NCI-H526 (cell line): ENCODE measurements at regions not wholly inside any gene's neighbourhood (a gene's known extent, or its start where the extent isn't known, plus 50 kb on each side); places are given as distances from the start of the nearest gene placed in this dataset.

Source experiments
- DNase-seq, 2 experiments: peaks; one replicate each; lab custom pipeline; 2025; lab: John Stamatoyannopoulos, UW

DNA sequence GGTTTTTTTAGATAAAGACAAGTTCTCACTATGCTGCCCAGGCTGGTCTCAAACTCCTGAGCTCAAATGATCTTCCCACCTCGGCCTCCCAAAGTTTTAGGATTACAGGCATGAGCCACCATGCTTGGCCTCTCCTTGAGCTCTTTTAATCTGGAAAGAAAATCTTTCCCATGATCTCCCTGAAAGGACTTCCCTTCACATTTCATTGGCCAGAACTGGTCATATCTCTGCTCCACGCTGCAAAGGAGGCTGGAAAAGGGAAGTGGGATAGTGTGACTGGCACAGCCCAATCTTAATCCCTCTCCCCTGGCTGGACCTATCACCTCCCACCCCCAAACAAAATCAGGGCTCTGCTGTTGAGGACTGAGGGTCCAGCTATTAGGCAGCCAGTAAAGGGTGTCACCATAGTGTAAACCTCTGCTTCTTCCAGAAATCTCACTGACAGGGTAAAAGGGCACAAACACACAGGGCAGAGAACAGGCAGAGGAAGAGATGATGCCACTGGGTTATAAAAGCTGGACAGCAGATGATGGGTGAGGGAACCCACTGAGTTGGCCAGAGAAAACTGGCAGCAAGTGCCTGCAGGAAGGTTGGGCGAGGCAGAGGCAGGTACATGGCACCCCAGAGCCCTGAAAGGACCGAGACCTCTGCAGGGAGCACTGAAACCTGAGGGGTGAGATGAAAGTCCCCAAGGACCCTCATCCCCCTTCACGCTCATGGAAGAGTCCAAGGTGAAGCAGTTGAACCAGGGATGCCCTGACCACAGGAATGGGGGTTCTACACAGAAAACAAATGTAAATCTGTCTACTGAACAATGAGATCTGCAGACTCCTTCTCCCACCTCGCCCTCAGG, 83.1 kb upstream of the PTPN1 start:
- no peak for DNase-seq

DNA sequence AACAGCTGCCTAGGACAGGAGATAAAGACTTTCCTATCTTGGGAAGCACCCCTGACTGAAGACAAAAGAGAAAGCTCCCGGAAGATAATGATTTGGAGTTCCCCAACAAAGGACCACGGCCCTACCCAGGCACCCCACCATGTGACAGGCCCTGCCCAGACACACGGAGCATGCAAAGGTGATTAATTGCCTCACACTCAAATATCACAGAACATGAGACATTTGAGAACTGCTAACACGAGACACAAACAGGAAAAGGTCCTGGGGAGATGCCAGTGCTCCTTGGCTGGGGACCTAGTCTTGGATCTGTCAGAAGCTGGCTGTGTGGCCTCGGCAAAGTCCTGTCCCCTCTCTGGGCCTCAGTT, 82.5 kb upstream of the PTPN1 start:
- DNase-seq: no peak

DNA sequence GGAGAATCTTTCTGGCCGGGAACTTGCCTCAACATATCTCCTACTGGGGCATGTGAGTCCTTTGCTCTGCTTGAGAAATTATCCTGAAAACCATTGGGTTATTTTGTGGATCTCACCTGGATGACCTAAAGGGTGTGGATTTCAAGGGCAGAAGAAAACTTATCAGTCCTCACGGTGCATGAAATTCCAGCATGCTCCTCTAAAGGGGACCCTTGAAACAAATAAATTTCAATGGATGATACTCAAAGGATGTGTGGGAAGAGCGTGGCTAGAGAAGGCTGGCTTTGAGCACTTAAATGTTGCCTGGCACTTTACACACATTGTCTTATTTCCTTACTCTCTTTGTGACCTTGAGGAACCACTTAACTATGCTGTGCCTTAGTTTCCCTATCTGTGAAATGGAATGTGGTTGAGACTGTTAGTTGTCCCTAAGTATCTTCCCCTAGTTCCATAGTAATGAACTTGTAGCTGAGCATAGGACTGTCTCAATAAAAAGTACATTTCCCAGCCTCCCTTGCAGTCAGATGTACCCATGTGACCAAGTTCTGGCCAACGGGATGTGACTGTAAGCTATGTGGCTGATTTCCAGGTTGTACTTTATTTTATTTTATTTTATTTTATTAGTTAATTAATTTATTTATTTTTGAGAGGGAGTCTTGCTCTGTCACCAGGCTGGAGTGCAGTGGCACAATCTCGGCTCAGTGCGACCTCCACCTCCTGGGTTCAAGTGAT, 81.9 kb upstream of the PTPN1 start:
- DNase-seq: no peak

- DNase-seq: no peak
Measured at GRCh38 chr20:50429412-50429811, 80.8 kb upstream of the PTPN1 start.

GRCh38 chr20:50431066-50431450, 79.1 kb upstream of the PTPN1 start:
- no peak for DNase-seq

GRCh38 chr20:50433001-50433761, 77.0 kb upstream of the PTPN1 start:
- DNase-seq: no peak

- no peak for DNase-seq
Measured at GRCh38 chr20:50434321-50434652, 75.9 kb upstream of the PTPN1 start.

- no peak for DNase-seq
Measured at GRCh38 chr20:50434653-50435396, 75.4 kb upstream of the PTPN1 start.

GRCh38 chr20:50435397-50436051, 74.7 kb upstream of the PTPN1 start:
- DNase-seq: no peak

GRCh38 chr20:50436052-50436656, 74.0 kb upstream of the PTPN1 start:
- DNase-seq: no peak

GRCh38 chr20:50436696-50437095, 73.5 kb upstream of the PTPN1 start:
- no peak for DNase-seq

- peak in 1 of 2 experiments; percentile 11 for DNase-seq
Measured at GRCh38 chr20:50438986-50439407, 71.2 kb upstream of the PTPN1 start.

DNA sequence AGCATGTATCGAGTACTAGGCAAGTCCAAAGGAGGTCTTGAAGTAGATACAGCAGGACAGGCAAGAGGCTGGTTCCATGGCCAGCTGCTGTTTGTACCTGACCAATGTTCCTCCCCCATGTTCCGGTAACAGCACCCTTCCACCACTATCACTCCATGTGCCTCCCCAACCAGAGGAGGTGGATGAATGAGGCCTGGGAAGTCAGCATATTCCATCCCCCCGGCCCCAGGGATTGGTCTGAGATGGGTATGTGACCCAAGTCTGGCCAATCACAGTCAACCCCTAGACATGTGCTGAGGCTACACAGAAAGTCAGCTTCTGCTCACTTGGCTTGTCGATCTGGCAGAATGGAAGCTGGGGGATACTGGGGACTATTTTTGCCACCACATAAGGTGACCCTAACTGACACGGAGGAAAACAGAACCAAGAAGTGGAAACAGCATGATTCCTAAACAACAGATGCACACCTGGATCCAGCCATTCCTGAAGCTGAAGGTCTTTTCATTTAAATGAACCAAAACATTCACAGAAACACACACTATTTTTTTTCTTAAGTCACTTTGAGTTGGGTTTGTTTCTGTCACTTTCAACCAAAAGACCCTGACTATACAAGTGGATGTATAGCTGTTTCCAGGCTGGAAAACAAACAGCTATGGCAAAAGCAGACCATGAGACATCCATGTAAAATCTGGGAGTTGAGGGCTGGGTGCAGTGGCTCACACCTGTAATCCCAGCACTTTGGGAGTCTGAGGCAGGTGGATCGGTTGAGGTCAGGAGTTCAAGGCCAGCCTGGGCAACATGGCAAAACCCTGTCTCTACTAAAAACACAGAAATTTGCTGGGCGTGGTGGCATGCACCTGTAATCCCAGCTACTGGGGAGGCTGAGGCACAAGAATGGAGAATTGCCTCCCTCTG, 70.4 kb upstream of the PTPN1 start:
- DNase-seq: no peak

DNA sequence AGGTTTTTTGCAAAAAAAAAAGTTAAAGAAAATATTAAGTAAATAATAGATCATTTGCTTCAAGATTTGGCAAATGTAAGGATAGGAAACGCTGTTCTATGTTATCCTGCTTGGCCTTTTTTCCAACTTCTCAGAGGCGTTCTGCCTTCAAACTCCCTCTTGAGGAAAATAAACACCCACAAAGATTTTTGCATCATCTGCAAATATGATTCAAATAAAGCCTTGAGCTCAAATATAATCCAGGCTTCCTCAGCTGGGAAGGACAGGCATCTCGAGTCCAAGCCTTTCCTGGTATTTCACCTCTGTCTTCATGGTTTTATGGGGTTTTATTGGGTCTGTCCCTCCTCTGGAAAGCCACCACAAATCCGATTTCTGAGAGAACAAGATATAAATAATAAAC, 67.7 kb upstream of the PTPN1 start:
- DNase-seq: no peak

DNA sequence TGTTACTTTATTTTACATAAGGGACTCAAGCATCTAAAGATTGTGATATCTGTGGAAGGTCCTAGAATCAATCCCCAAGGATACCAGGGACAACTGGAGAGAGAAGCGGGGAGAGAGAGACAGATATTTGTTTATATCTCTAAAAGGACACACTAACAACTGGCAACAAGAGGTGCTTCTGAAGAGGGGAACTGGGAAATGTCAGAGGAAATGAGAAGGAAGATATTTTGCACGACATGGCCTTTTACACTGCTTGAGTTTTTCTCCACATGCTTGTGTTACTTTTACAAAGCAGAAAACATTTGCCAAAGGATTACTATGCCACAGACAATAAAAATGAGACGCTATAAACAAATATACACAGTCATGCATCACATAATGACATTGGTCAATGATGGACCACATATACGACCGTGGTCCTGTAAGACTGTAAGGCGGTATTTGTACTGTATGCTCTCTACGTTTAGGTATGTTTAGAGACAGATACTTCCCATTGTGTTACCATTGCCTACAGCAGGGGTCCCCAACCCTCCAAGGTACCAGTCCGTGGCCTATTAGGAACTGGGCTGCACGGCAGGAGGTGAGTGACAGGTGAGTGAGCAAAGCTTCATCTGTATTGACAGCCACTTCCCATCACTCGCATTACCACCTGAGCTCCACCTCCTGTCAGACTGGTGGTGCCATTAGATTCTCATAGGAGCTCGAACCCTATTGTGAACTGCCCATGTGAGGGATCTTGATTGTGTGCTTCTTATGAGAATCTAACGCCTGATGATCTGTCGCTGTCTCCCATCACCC, 64.6 kb upstream of the PTPN1 start:
- DNase-seq: no peak

DNA sequence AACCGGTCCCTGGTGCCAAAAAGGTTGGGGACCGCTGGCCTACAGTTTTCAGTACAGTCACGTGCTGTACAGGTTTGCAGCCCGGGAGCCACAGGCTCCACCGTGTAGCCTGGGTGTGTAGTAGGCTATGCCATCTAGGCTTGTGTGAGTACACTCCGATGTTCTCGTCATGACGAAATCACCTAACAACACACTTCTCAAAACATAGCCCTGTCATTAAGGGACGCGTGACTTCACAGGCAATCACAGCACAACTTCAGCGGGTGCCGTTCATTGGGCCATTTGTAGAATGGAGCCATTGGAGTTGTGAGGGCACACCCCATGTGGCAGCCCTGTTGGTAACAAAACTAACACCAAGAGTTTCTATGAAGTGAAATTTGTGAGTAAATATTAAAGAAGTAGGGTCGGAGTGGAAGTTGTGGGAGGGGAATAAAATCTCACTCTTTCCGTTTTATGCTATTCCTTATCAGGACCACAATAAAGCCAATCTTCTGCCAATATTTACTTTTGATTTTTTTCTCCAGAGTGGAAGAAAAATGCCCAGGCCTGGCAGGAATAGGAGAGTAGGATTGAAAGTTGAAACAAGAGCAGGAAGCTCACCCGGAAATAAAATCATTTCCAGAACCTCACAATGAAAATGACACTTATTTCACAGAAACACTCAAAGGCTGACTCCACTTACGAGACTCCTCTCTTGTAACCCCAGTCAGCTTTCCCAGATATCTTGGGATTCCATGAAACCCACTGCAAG, 63.7 kb upstream of the PTPN1 start:
- DNase-seq: no peak

DNA sequence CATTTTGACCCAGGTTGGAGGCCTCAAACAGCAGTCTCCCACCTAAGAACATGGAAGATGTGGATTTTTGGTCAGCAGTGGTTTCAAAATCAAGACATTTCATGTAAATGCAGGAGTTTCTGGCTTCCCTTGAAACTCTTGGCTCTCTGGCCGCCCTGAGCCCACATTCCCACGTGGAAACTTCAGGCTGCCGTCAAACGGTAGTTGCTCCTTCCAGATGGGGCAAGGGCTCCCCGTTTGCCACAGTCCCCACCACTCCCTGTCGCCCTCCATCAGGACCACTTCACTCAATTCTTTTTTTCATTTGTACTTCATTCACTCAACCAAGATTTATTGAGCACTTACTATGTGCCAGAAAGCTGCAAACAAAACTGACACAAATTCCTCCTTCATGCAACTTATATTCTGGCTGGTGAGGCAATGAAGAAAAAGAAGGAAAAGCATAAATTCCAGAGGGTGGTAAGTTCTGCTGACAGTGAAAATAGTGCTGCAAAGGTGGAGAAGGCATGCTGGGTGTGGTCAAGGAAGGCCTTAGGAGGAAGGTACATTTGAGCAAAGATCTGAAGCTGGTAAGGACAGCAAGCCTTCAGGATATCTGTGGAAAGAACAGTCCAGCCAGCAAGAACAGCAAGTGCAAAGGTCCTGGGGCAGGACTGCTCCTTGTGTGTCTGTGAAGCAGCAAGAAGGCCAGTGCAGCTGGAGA, 62.9 kb upstream of the PTPN1 start:
- DNase-seq: no peak

DNA sequence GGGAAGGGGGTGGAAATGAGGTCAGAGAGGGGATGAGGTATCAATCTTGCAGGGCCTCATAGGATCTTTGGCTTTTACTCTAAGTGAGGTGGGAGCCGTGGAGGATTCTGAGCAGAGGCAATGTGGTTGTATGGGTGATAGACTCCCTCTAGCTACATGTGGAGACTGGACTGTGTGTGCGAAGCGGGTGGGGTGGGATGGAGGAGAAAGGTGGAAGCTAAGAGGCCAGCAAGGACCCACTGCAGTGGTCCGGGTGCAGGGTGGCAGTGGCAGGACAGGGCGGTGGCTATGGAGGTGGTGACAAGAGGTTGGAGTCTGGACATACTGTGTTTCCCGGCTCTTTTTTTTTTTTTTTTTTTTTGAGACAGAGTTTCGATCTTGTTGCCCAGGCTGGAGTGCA, 62.4 kb upstream of the PTPN1 start:
- DNase-seq: no peak
